T-helper 9 cell (primary cell): ENCODE measurements at regions not wholly inside any gene's neighbourhood (a gene's known extent, or its start where the extent isn't known, plus 50 kb on each side); places are given as distances from the start of the nearest gene placed in this dataset.
"Not testable (repeated sequence)": the region's sequence is repeated elsewhere in the genome, so short reads cannot be mapped to it uniquely, and the experiment has no call there.

Source experiments
- DNase-seq: peaks from one replicate; pipeline ENCODE4 v3.0.0-alpha.2; 2020

GRCh38 chr2:196500686-196501431 is 138.7 kb upstream of the CCDC150 start:
- DNase-seq, result no peak

GRCh38 chr2:196501836-196502235 is 137.7 kb upstream of the CCDC150 start:
- no peak for DNase-seq

GRCh38 chr2:196502386-196502785 is 137.1 kb upstream of the CCDC150 start:
- DNase-seq, result no peak

GRCh38 chr2:196503398-196503797 is 136.1 kb upstream of the CCDC150 start:
- no peak for DNase-seq

GRCh38 chr2:196504788-196505187 is 134.7 kb upstream of the CCDC150 start:
- DNase-seq, result no peak

GRCh38 chr2:196510246-196510645 is 129.3 kb upstream of the CCDC150 start:
- no peak for DNase-seq

GRCh38 chr2:196511258-196512168 is 128.0 kb upstream of the CCDC150 start:
- DNase-seq, result no peak

GRCh38 chr2:196513796-196514526 is 125.6 kb upstream of the CCDC150 start:
- DNase-seq, result no peak

- DNase-seq, result no peak
Observed at GRCh38 chr2:196514641-196515040, 124.9 kb upstream of the CCDC150 start.

GRCh38 chr2:196515051-196515450 is 124.5 kb upstream of the CCDC150 start:
- DNase-seq, result no peak

- no peak for DNase-seq
Observed at GRCh38 chr2:196515608-196516007, 123.9 kb upstream of the CCDC150 start.

GRCh38 chr2:196516564-196516963 is 123.0 kb upstream of the CCDC150 start:
- DNase-seq, result no peak

- no peak for DNase-seq
Observed at GRCh38 chr2:196520605-196521004, 118.9 kb upstream of the CCDC150 start.

GRCh38 chr2:196526981-196527725 is 112.4 kb upstream of the CCDC150 start:
- not testable (repeated sequence) for DNase-seq

GRCh38 chr2:196528486-196529223 is 110.9 kb upstream of the CCDC150 start:
- DNase-seq, result no peak

- no peak for DNase-seq
Observed at GRCh38 chr2:196530910-196531309, 108.6 kb upstream of the CCDC150 start.

GRCh38 chr2:196533772-196534397 is 105.6 kb upstream of the CCDC150 start:
- no peak for DNase-seq

- DNase-seq, result no peak
Observed at GRCh38 chr2:196534495-196534894, 105.0 kb upstream of the CCDC150 start.

GRCh38 chr2:196535061-196535460 is 104.5 kb upstream of the CCDC150 start:
- DNase-seq, result no peak

GRCh38 chr2:196535742-196536141 is 103.8 kb upstream of the CCDC150 start:
- DNase-seq, result no peak

- no peak for DNase-seq
Observed at GRCh38 chr2:196537311-196537710, 102.2 kb upstream of the CCDC150 start.
